Common myeloid progenitor, CD34-positive (primary cell): ENCODE measurements at regions not wholly inside any gene's neighbourhood (a gene's known extent, or its start where the extent isn't known, plus 50 kb on each side); places are given as distances from the start of the nearest gene placed in this dataset.

Source experiments
- CTCF ChIA-PET: fragments of 350-600 bp; sonication (Branson Sonifier 250); formaldehyde crosslinking; loops from one replicate; lab custom pipeline; 2021; ENCODE audit warnings: antibody characterized with exemption; lab: Charles Lee
- POLR2A ChIA-PET: fragments of 350-600 bp; sonication (Branson Sonifier 250); formaldehyde crosslinking; loops from one replicate; lab custom pipeline; 2021; ENCODE audit warnings: antibody characterized with exemption; lab: Charles Lee
- DNase-seq, 3 donors: peaks; one replicate each; pipeline versions ENCODE4 v3.0.0 to v3.0.0-alpha.2; 2013
- H3K27ac ChIP-seq, 2 experiments: 1 replicate in 1 of 2; 2 replicates in 1 of 2; pipeline ENCODE4 v1.7.0; 2013; ENCODE audit warnings: inconsistent platforms in 2 of 2, low read length in 2 of 2, mild to moderate bottlenecking in 2 of 2, low read depth in 1 of 2, moderate library complexity in 1 of 2; ENCODE audit not compliant: severe bottlenecking in 2 of 2, insufficient read depth in 1 of 2, poor library complexity in 1 of 2
- H3K27me3 ChIP-seq, 5 experiments: replicated peaks in 2 of 5; 1 replicate in 3 of 5; 2 replicates in 2 of 5; pipeline versions ENCODE4 v1.6.1 to v1.7.0; 2013; ENCODE audit warnings: low read length in 4 of 5, mild to moderate bottlenecking in 2 of 5, moderate library complexity in 2 of 5, inconsistent platforms in 1 of 5; ENCODE audit not compliant: insufficient read depth in 5 of 5, control insufficient read depth in 4 of 5
- H3K36me3 ChIP-seq, 4 experiments: 1 replicate in 2 of 4; 2 replicates in 2 of 4; pipeline versions ENCODE4 v1.6.1 to v1.7.0; 2013; ENCODE audit warnings: low read length in 3 of 4, control low read depth in 1 of 4, mild to moderate bottlenecking in 1 of 4; ENCODE audit not compliant: control insufficient read depth in 4 of 4, insufficient read depth in 4 of 4
- H3K4me1 ChIP-seq, 4 experiments: 1 replicate in 3 of 4; 2 replicates in 1 of 4; pipeline versions ENCODE4 v1.6.1 to v1.7.1; 2013; ENCODE audit warnings: low read length in 3 of 4, mild to moderate bottlenecking in 3 of 4, control low read depth in 1 of 4, inconsistent platforms in 1 of 4, moderate library complexity in 1 of 4; ENCODE audit not compliant: control insufficient read depth in 4 of 4, insufficient read depth in 4 of 4; ENCODE audit errors: control extremely low read depth in 1 of 4
- H3K4me3 ChIP-seq, 7 experiments: 1 replicate in 4 of 7; 2 replicates in 3 of 7; pipeline versions ENCODE4 v1.5.1 to v1.7.0; 2013; ENCODE audit warnings: mild to moderate bottlenecking in 7 of 7, low read length in 6 of 7, moderate library complexity in 6 of 7, inconsistent platforms in 2 of 7, low read depth in 2 of 7, control low read depth in 1 of 7; ENCODE audit not compliant: insufficient read depth in 4 of 7, control insufficient read depth in 1 of 7; ENCODE audit errors: extremely low read depth in 1 of 7
- H3K9me3 ChIP-seq, 5 experiments: 1 replicate in 4 of 5; 2 replicates in 1 of 5; pipeline versions ENCODE4 v1.6.1 to v1.7.1; 2013; ENCODE audit warnings: low read length in 4 of 5, mild to moderate bottlenecking in 2 of 5, inconsistent platforms in 1 of 5, low read depth in 1 of 5, moderate library complexity in 1 of 5; ENCODE audit not compliant: control insufficient read depth in 4 of 5, insufficient read depth in 2 of 5; ENCODE audit errors: control extremely low read depth in 1 of 5
- WGBS: methylation state at CpG from one replicate; pipeline ENCODE4 v1.1.5; 2013; ENCODE audit not compliant: insufficient coverage; 5-methylcytosine and 5-hydroxymethylcytosine counted together

DNA sequence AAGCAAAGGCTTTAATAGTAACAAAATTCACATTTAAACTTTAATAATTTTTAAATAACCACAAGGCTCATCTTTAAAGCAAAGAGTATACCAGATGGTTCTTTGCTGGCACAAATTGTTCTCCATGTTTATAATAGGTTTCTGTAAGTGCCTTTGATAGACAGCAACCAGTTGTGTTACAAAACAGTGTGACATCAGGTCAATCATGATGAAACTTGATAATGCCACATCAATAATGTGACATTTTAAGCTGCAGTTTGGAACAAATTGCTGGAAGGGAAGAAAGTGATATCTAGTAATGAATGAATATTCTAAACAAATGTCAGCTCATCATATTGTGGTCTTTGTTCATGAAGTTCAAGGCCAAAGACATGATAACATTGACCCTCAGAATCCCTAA is 87.5 kb upstream of the MEI4 start:
- ChIA-PET POLR2A (interaction anchor here (0.7 kb wide), 1 partner anchor 1377 kb away, joined by 3 read pairs; no protein-coding TSS in a partner anchor), CTCF (no interaction called here)
- Histone ChIP-seq H3K27me3 (no peaks in the 10 kb centered on the region), H3K27ac (no peak overlapping the region), H3K9me3 (no peaks in the 10 kb centered on the region), H3K4me1 (no peaks in the 10 kb centered on the region), H3K36me3 (no peaks in the 10 kb centered on the region), H3K4me3 (no peak overlapping the region)
- no peak for DNase-seq

DNA sequence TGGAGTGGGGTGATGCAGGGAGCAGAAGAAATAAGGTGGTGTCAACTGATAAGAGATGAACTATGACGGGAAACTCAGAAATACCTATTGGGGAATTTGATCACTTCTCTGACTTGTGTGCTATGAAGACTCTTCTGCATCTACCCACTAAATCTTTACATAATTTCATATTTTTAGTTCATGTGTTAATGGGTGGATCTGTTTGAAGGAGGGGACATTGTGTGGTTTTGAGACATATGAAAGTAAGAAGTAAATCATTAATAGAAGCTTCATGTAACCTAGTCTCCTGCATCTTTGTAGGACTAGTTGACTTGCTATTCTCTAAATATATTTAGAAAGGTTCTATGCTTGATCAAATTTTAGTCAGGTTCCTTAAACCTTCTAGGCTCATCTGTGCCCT is 86.6 kb upstream of the MEI4 start:
- Histone ChIP-seq H3K27ac (no peak overlapping the region), H3K36me3 (no peaks in the 10 kb centered on the region), H3K4me3 (no peak overlapping the region), H3K4me1 (no peaks in the 10 kb centered on the region), H3K9me3 (no peaks in the 10 kb centered on the region), H3K27me3 (no peaks in the 10 kb centered on the region)
- ChIA-PET POLR2A (no interaction called here), CTCF (no interaction called here)
- no CpG with 5 or more reads among the region's 1 CpG for WGBS
- no peak for DNase-seq

DNA sequence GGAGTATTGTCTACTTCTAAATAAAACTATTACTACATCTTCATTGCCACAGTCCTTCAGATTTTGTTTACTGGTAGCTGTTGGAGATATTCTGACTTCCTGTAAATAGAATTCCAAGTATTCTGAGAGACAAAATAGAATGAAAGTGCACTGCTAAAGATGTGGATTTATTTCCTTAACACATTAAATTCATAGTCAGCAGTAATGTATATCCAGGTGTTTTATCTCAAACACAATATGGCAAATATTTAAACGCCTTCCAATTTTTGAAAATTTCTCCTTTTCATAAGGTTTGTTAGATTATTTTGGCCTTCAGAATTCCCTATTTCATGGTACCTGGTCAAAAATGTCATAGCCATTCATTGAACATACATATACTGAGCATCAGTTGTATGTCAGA is 84.3 kb upstream of the MEI4 start:
- DNase-seq: no peak
- Histone ChIP-seq H3K36me3 (no peaks in the 10 kb centered on the region), H3K27me3 (no peaks in the 10 kb centered on the region), H3K4me1 (no peaks in the 10 kb centered on the region), H3K4me3 (no peak overlapping the region), H3K27ac (no peak overlapping the region), H3K9me3 (no peaks in the 10 kb centered on the region)
- ChIA-PET POLR2A (no interaction called here), CTCF (no interaction called here)
- no CpG with 5 or more reads among the region's 1 CpG for WGBS

DNA sequence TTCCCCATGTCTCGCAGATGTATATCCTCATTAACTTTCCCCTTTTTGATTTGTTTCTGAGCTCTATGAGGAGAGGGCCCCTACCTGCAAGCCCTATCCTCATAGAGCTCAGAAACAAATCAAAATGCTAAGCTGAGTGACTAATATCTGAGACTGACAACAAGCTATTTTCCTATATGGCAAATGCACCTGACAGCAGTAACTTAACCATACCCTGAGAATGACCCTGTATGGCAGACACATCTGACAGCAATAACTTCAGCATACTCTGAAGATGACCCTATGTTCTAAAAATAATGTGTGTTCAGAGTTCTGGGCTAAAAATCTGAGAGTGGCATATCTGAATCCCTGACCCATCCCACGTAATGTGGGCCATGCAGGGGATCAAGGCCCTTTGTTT is 79.0 kb upstream of the MEI4 start:
- CTCF ChIA-PET: no interaction called here
- H3K36me3 ChIP-seq: no peaks in the 10 kb centered on the region

DNA sequence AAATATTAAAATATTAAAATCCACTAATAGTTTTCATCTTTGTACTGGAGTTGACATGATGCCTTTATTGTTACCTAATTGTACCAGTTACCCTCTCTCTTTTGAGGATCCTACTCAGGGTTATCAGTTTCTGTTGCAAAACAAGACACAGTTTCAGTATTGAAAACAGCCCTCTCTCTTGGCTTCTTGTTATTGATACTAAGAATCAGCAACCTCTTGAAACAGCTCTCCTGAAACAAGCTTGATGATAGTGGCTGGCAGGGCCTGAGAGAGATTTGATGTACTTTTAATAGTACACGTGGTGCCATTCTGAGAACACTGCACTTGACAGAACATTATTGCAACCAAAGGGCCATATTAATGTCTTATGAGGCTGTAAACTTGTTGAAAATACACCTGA is 64.9 kb upstream of the MEI4 start:
- Histone ChIP-seq H3K4me1 (no peaks in the 10 kb centered on the region), H3K9me3 (no peaks in the 10 kb centered on the region), H3K36me3 (no peaks in the 10 kb centered on the region), H3K27me3 (no peaks in the 10 kb centered on the region), H3K27ac (no peak overlapping the region), H3K4me3 (no peak overlapping the region)
- ChIA-PET POLR2A (no interaction called here), CTCF (no interaction called here)
- no CpG with 5 or more reads among the region's 1 CpG for WGBS
- no peak for DNase-seq

More for the DNA sequence above, 79.0 kb upstream of the MEI4 start:
- POLR2A ChIA-PET: interaction anchor here (0.6 kb wide), 1 partner anchor 82 kb away, joined by 3 read pairs; no protein-coding TSS in a partner anchor
- WGBS: 92% methylated on average over 2 of the region's 2 CpGs
- Histone ChIP-seq H3K27me3 (no peaks in the 10 kb centered on the region), H3K27ac (no peak overlapping the region), H3K4me3 (no peak overlapping the region), H3K4me1 (no peaks in the 10 kb centered on the region), H3K9me3 (no peaks in the 10 kb centered on the region)
- DNase-seq: no peak
